Peyer's patch (tissue), 4 donors: ENCODE measurements at regions not wholly inside any gene's neighbourhood (a gene's known extent, or its start where the extent isn't known, plus 50 kb on each side); places are given as distances from the start of the nearest gene placed in this dataset.

Source experiments
- CTCF ChIP-seq, 6 experiments: fragments of 450-650 bp in 4 of 6; fragments of 200-600 bp in 2 of 6; sonication (generic) in 1 of 6; IDR thresholded peaks; one replicate each; pipeline ENCODE4 v1.5.1; 2017 to 2019; ENCODE audit warnings: antibody characterized with exemption in 6 of 6, mild to moderate bottlenecking in 3 of 6, moderate library complexity in 1 of 6
- POLR2A ChIP-seq, 2 donors: fragments of 450-650 bp; IDR thresholded peaks; one replicate each; pipeline ENCODE4 v1.5.1; 2017; ENCODE audit warnings: antibody characterized with exemption in 2 of 2, mild to moderate bottlenecking in 2 of 2, moderate library complexity in 2 of 2

GRCh38 chr22:48779661-48780596, 1047.7 kb downstream of the BRD1 start:
- TF ChIP-seq POLR2A (IDR thresholded peaks at IDR 0.05) (no peak), CTCF (IDR thresholded peaks at IDR 0.05) (no peak)
